ENCODE measurements at regions not wholly inside any gene's neighbourhood (a gene's known extent, or its start where the extent isn't known, plus 50 kb on each side); places are given as distances from the start of the nearest gene placed in this dataset.

- no peak for DNase-seq
Measured at GRCh38 chr18:44028109-44028508, 652.6 kb upstream of the SETBP1 start.

- no peak for DNase-seq
Measured at GRCh38 chr18:44031063-44031462, 649.6 kb upstream of the SETBP1 start.

GRCh38 chr18:44033144-44033701, 647.5 kb upstream of the SETBP1 start:
- DNase-seq = no peak

GRCh38 chr18:44035554-44035953, 645.1 kb upstream of the SETBP1 start:
- DNase-seq = no peak

GRCh38 chr18:44036501-44036900, 644.2 kb upstream of the SETBP1 start:
- no peak for DNase-seq

- DNase-seq = no peak
Measured at GRCh38 chr18:44039216-44039615, 641.5 kb upstream of the SETBP1 start.

GRCh38 chr18:44039826-44040225, 640.9 kb upstream of the SETBP1 start:
- DNase-seq = no peak

- DNase-seq = no peak
Measured at GRCh38 chr18:44041553-44041952, 639.1 kb upstream of the SETBP1 start.

- DNase-seq = no peak
Measured at GRCh38 chr18:44041961-44042360, 638.7 kb upstream of the SETBP1 start.

- DNase-seq = no peak
Measured at GRCh38 chr18:44046376-44046975, 634.2 kb upstream of the SETBP1 start.

- DNase-seq = no peak
Measured at GRCh38 chr18:44047585-44047984, 633.1 kb upstream of the SETBP1 start.

- DNase-seq = no peak
Measured at GRCh38 chr18:44048435-44048834, 632.3 kb upstream of the SETBP1 start.

- no peak for DNase-seq
Measured at GRCh38 chr18:44048846-44049245, 631.8 kb upstream of the SETBP1 start.

- DNase-seq = no peak
Measured at GRCh38 chr18:44051026-44051425, 629.7 kb upstream of the SETBP1 start.

GRCh38 chr18:44054514-44054913, 626.2 kb upstream of the SETBP1 start:
- DNase-seq = no peak

- no peak for DNase-seq
Measured at GRCh38 chr18:44060197-44060596, 620.5 kb upstream of the SETBP1 start.

- DNase-seq = no peak
Measured at GRCh38 chr18:44061438-44061837, 619.2 kb upstream of the SETBP1 start.

GRCh38 chr18:44062345-44062744, 618.3 kb upstream of the SETBP1 start:
- no peak for DNase-seq

- no peak for DNase-seq
Measured at GRCh38 chr18:44065206-44065605, 615.5 kb upstream of the SETBP1 start.

GRCh38 chr18:44066541-44066940, 614.1 kb upstream of the SETBP1 start:
- no peak for DNase-seq

- no peak for DNase-seq
Measured at GRCh38 chr18:44067186-44067585, 613.5 kb upstream of the SETBP1 start.

GRCh38 chr18:44075038-44075437, 605.6 kb upstream of the SETBP1 start:
- DNase-seq = no peak

- DNase-seq = no peak
Measured at GRCh38 chr18:44079606-44080005, 601.1 kb upstream of the SETBP1 start.

- no peak for DNase-seq
Measured at GRCh38 chr18:44080054-44080453, 600.6 kb upstream of the SETBP1 start.

- no peak for DNase-seq
Measured at GRCh38 chr18:44089732-44090131, 591.0 kb upstream of the SETBP1 start.
